HepG2 (cell line): ENCODE measurements at regions not wholly inside any gene's neighbourhood (a gene's known extent, or its start where the extent isn't known, plus 50 kb on each side); places are given as distances from the start of the nearest gene placed in this dataset.

Experiments
- ATAC-seq: fragments of 200-7000 bp; cut with Tn5 transposase; 3 replicates; pipeline ENCODE4 v1.9.1; 2020; ENCODE audit warnings: mild to moderate bottlenecking, moderate library complexity
- BruUV-seq: library from RNA; stranded (reverse); fragments of 400-500 nt; replicated peaks from 2 replicates; lab custom pipeline; 2021; lab: Mats Ljungman, UMichigan
- CTCF ChIA-PET: fragments of 300-600 bp; formaldehyde crosslinking; extraction: SDS; loops from one replicate; lab custom pipeline; 2021; ENCODE audit warnings: low total read pairs, inconsistent platforms, low intra/inter-chr PET ratio; lab: Yijun Ruan, JAX
- POLR2A ChIA-PET: fragments of 350-600 bp; sonication (Branson Sonifier 250); formaldehyde crosslinking; loops from one replicate; lab custom pipeline; 2020; ENCODE audit warnings: antibody characterized with exemption, inconsistent platforms; lab: Yijun Ruan, JAX
- DNase-seq: peaks from one replicate; pipeline ENCODE4 v3.0.0-alpha.2; 2015; ENCODE audit warnings: low spot score
- FAIRE-seq: peaks from 3 replicates; lab custom pipeline; 2011; peaks lifted over from hg19 to GRCh38; lab: Jason Lieb, UNC
- H2AFZ ChIP-seq: one replicate; pipeline ENCODE4 v1.6.1; 2011; ENCODE audit warnings: low read length, inconsistent platforms
- H3K27ac ChIP-seq: fragments of 300-600 bp; 3 replicates; pipeline ENCODE4 v1.8.0; 2011; ENCODE audit warnings: mixed run types, mild to moderate bottlenecking, mixed read lengths, low read length, inconsistent platforms; ENCODE audit not compliant: insufficient read depth; ENCODE audit errors: extremely low read length
- H3K27me3 ChIP-seq, 2 experiments: fragments of 200-600 bp in 1 of 2; 2 replicates in 1 of 2; 3 replicates in 1 of 2; pipeline versions ENCODE4 v1.6.0 to v1.8.0; 2011; ENCODE audit warnings: low read length in 2 of 2, mild to moderate bottlenecking in 2 of 2, moderate library complexity in 2 of 2, inconsistent platforms in 1 of 2; ENCODE audit not compliant: insufficient read depth in 2 of 2, control insufficient read depth in 1 of 2
- H3K36me3 ChIP-seq, 2 experiments: fragments of 200-600 bp in 1 of 2; replicated peaks in 1 of 2; 2 replicates in 1 of 2; 3 replicates in 1 of 2; pipeline versions ENCODE4 v1.5.1 to v1.8.0; 2011; ENCODE audit warnings: low read length in 2 of 2, inconsistent platforms in 1 of 2; ENCODE audit not compliant: insufficient read depth in 2 of 2, control insufficient read depth in 1 of 2
- H3K4me1 ChIP-seq: 2 replicates; pipeline ENCODE4 v1.5.1; 2012; ENCODE audit warnings: low read length, inconsistent platforms; ENCODE audit not compliant: insufficient read depth
- H3K4me2 ChIP-seq: 2 replicates; pipeline ENCODE4 v1.6.0; 2011; ENCODE audit warnings: low read depth, low read length, inconsistent platforms
- H3K4me3 ChIP-seq, 3 experiments: fragments of 200-600 bp in 1 of 3; sonication (generic), shearing (Covaris generic) in 1 of 3; replicated peaks in 1 of 3; 2 replicates each; pipeline ENCODE4 v1.5.1; 2011 to 2016; ENCODE audit warnings: low read length in 3 of 3, inconsistent platforms in 2 of 3, low read depth in 2 of 3, mild to moderate bottlenecking in 2 of 3, control low read depth in 1 of 3, mixed read lengths in 1 of 3; ENCODE audit not compliant: insufficient read depth in 1 of 3
- H3K79me2 ChIP-seq: one replicate; pipeline ENCODE4 v1.6.1; 2011; ENCODE audit warnings: low read length, inconsistent platforms; ENCODE audit not compliant: insufficient read depth
- H3K9ac ChIP-seq: 2 replicates; pipeline ENCODE4 v1.6.0; 2011; ENCODE audit warnings: mild to moderate bottlenecking, low read depth, low read length, inconsistent platforms; ENCODE audit not compliant: insufficient read depth
- H3K9me3 ChIP-seq: 2 replicates; pipeline ENCODE4 v1.5.1; 2012; ENCODE audit warnings: mild to moderate bottlenecking, low read length
- H4K20me1 ChIP-seq: 2 replicates; pipeline ENCODE4 v1.6.0; 2011; ENCODE audit warnings: inconsistent platforms, mild to moderate bottlenecking, low read length, moderate library complexity; ENCODE audit not compliant: insufficient read depth
- CHD4 ChIP-seq: fragments of 200-600 bp; sonication (generic); IDR thresholded peaks from 2 replicates; pipeline ENCODE4 v1.7.0; 2017; ENCODE audit warnings: mild to moderate bottlenecking, low read length, borderline replicate concordance
- DBP ChIP-seq: sonication (generic); formaldehyde crosslinking; IDR thresholded peaks from 2 replicates; pipeline ENCODE4 v1.4.0; 2020; ENCODE audit warnings: missing genetic modification reagents; ENCODE audit errors: not compliant biosample characterization
- EED ChIP-seq: sonication (generic); formaldehyde crosslinking; IDR thresholded peaks from 2 replicates; pipeline ENCODE4 v1.5.0; 2020; ENCODE audit warnings: mild to moderate bottlenecking, missing genetic modification reagents
- ERF ChIP-seq: IDR thresholded peaks from 2 replicates; pipeline ENCODE4 v1.6.1; 2018; ENCODE audit warnings: missing biosample characterization, missing genetic modification reagents
- GFI1 ChIP-seq: sonication (generic); formaldehyde crosslinking; IDR thresholded peaks from 2 replicates; pipeline ENCODE4 v1.5.0; 2020; ENCODE audit warnings: missing genetic modification reagents, mild to moderate bottlenecking, borderline replicate concordance
- HDAC1 ChIP-seq: sonication (generic); formaldehyde crosslinking; IDR thresholded peaks from 2 replicates; pipeline ENCODE4 v1.5.1; 2020; ENCODE audit warnings: mild to moderate bottlenecking, missing genetic modification reagents
- HOXA3 ChIP-seq: sonication (generic); formaldehyde crosslinking; IDR thresholded peaks from 2 replicates; pipeline ENCODE4 v1.5.0; 2020; ENCODE audit warnings: missing genetic modification reagents
- POGK ChIP-seq: sonication (generic); formaldehyde crosslinking; conservative IDR thresholded peaks from 2 replicates; pipeline ENCODE4 v1.8.0; 2022; ENCODE audit warnings: mild to moderate bottlenecking, moderate library complexity, missing genetic modification reagents
- RCOR2 ChIP-seq: IDR thresholded peaks from 2 replicates; pipeline ENCODE4 v1.6.1; 2016; ENCODE audit warnings: missing biosample characterization, missing genetic modification reagents
- TCF12 ChIP-seq, 2 experiments: fragments of 450-650 bp in 1 of 2; sonication (generic) in 1 of 2; formaldehyde crosslinking in 1 of 2; IDR thresholded peaks; 2 replicates each; pipeline versions ENCODE4 v1.6.1 to v1.8.0; 2017 to 2022; ENCODE audit warnings: antibody characterized with exemption in 1 of 2, mild to moderate bottlenecking in 1 of 2, missing genetic modification reagents in 1 of 2, moderate library complexity in 1 of 2
- ZMYM2 ChIP-seq: sonication (generic); formaldehyde crosslinking; IDR thresholded peaks from 2 replicates; pipeline ENCODE4 v1.8.0; 2022; ENCODE audit warnings: mild to moderate bottlenecking, missing genetic modification reagents
- ZNF230 ChIP-seq: sonication (generic); formaldehyde crosslinking; IDR thresholded peaks from 2 replicates; pipeline ENCODE4 v1.4.0; 2020; ENCODE audit warnings: mild to moderate bottlenecking, missing genetic modification reagents
- ZNF331 ChIP-seq: sonication (generic); formaldehyde crosslinking; IDR thresholded peaks from 2 replicates; pipeline ENCODE4 v1.4.0; 2020; ENCODE audit warnings: missing genetic modification reagents
- ZNF546 ChIP-seq: sonication (generic); formaldehyde crosslinking; conservative IDR thresholded peaks from 2 replicates; pipeline ENCODE4 v1.8.1; 2023; ENCODE audit warnings: mild to moderate bottlenecking, missing genetic modification reagents
- ZNF703 ChIP-seq: sonication (generic); formaldehyde crosslinking; IDR thresholded peaks from 2 replicates; pipeline ENCODE4 v1.5.1; 2020; ENCODE audit warnings: missing genetic modification reagents, mild to moderate bottlenecking, moderate library complexity, borderline replicate concordance
- WGBS: methylation state at CpG from one replicate; pipeline ENCODE4 v1.1.6; 2017; ENCODE audit warnings: low lambda C conversion rate; 5-methylcytosine and 5-hydroxymethylcytosine counted together
- in situ Hi-C: cut with HindIII; loops from 2 replicates; pipeline ENCODE4 v1.10.0; 2017; ENCODE audit warnings: low pct_unique_long_range_greater_than_20kb; ENCODE audit not compliant: extremely low pct_ligation_motif_present
- intact Hi-C: fragments of 100-400 bp; cut with micrococcal nuclease; formaldehyde crosslinking; loops from one replicate; pipeline ENCODE4 v1.10.0; 2022; ENCODE audit not compliant: unreplicated experiment
- TF ChIP-seq, protein P1 (sequence below): sonication (generic); formaldehyde crosslinking; IDR thresholded peaks from 2 replicates; pipeline ENCODE4 v1.4.0; 2020; ENCODE audit warnings: mild to moderate bottlenecking, missing genetic modification reagents

GRCh38 chr9:1151691-1152090 lies 101.5 kb downstream of the DMRT2 start:
- Histone ChIP-seq H3K79me2 (no peaks in the 10 kb centered on the region), H3K4me1 (no peaks in the 10 kb centered on the region), H3K27ac (no peak overlapping the region), H2AFZ (no peak overlapping the region), H3K36me3 (no peaks in the 10 kb centered on the region), H3K9ac (no peak overlapping the region), H4K20me1 (no peaks in the 10 kb centered on the region), H3K4me3 (no peak overlapping the region), H3K27me3 (no peaks in the 10 kb centered on the region), H3K4me2 (no peak overlapping the region), H3K9me3 (no peaks in the 10 kb centered on the region)
- in situ Hi-C loops: no loop called here
- TF ChIP-seq HOXA3 (CRISPR knock-in tag): no peak
- no peak for TF ChIP-seq ZNF703 (CRISPR knock-in tag)
- TF ChIP-seq, protein P1, sequence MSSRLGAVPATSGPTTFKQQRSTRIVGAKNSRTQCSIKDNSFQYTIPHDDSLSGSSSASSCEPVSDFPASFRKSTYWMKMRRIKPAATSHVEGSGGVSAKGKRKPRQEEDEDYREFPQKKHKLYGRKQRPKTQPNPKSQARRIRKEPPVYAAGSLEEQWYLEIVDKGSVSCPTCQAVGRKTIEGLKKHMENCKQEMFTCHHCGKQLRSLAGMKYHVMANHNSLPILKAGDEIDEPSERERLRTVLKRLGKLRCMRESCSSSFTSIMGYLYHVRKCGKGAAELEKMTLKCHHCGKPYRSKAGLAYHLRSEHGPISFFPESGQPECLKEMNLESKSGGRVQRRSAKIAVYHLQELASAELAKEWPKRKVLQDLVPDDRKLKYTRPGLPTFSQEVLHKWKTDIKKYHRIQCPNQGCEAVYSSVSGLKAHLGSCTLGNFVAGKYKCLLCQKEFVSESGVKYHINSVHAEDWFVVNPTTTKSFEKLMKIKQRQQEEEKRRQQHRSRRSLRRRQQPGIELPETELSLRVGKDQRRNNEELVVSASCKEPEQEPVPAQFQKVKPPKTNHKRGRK (CRISPR knock-in tag): no peak
- TF ChIP-seq EED: no peak
- TF ChIP-seq ZNF230: no peak
- intact Hi-C loops: no loop called here
- 5% methylated on average over 2 of the region's 2 CpGs for WGBS
- DNase-seq (no peak), ATAC-seq (no peak), FAIRE-seq (no peak)
- ChIA-PET CTCF (no interaction called here), POLR2A (no interaction called here)
- BruUV-seq: no TSS peak

DNA sequence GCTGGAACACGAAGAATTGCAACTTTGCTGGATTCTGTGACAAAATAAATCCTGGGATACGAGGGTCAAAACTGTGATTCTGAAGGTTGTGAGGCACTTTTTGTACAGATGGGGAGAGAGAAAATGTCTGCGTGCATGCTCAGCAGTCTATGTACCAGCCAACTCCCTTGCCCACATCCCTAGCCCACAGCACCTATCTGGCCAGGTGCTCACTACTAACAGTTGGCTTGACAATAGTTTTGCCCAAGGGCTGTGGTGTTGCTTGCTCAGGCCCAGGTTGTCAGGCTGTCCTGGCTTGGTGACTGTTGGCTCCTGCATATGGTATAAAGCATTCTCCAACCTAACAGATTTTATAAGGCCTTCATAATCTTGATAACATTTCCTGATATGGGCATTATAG lies 102.0 kb downstream of the DMRT2 start:
- H3K4me3 ChIP-seq: no peak overlapping the region
- no peaks in the 10 kb centered on the region for H4K20me1 ChIP-seq
- no TSS peak for BruUV-seq
- in situ Hi-C loops: no loop called here
- no peaks in the 10 kb centered on the region for H3K4me1 ChIP-seq
- no peaks in the 10 kb centered on the region for H3K27me3 ChIP-seq
- no peaks in the 10 kb centered on the region for H3K36me3 ChIP-seq
- TF ChIP-seq ZNF546 (no peak), ERF (CRISPR knock-in tag) (no peak), CHD4 (no peak), POGK (CRISPR knock-in tag) (no peak), RCOR2 (no peak), TCF12 (IDR thresholded peaks at IDR 0.05) (no peak), TCF12 (CRISPR knock-in tag; IDR thresholded peaks at IDR 0.05) (no peak), ZMYM2 (CRISPR knock-in tag) (no peak), ZNF331 (no peak), HDAC1 (no peak), GFI1 (CRISPR knock-in tag) (no peak), DBP (CRISPR knock-in tag) (no peak)
- no peaks in the 10 kb centered on the region for H3K9me3 ChIP-seq
- intact Hi-C loops: no loop called here
- ATAC-seq (no peak), DNase-seq (no peak), FAIRE-seq (no peak)
- H2AFZ ChIP-seq: no peak overlapping the region
- no peak overlapping the region for H3K27ac ChIP-seq
- ChIA-PET CTCF (no interaction called here), POLR2A (no interaction called here)
- no peak overlapping the region for H3K4me2 ChIP-seq
- 26% methylated on average over 3 of the region's 3 CpGs for WGBS
- no peaks in the 10 kb centered on the region for H3K79me2 ChIP-seq
- no peak overlapping the region for H3K9ac ChIP-seq
